Right cardiac atrium (tissue), 5 donors: ENCODE measurements at regions not wholly inside any gene's neighbourhood (a gene's known extent, or its start where the extent isn't known, plus 50 kb on each side); places are given as distances from the start of the nearest gene placed in this dataset.

Experiments used
- ATAC-seq, 2 donors: fragments of 200-7000 bp; cut with Tn5 transposase; one replicate each; pipeline versions ENCODE4 v1.8.0 to v1.9.1; 2020; ENCODE audit warnings: moderate library complexity in 2 of 2, mild to moderate bottlenecking in 1 of 2
- DNase-seq, 3 donors: peaks; one replicate each; pipeline ENCODE4 v3.0.0-alpha.2; 2020
- H3K27ac ChIP-seq: one replicate; pipeline ENCODE4 v1.5.1; 2013; ENCODE audit warnings: mild to moderate bottlenecking, low read length, control low read depth, moderate library complexity
- H3K27me3 ChIP-seq: one replicate; pipeline ENCODE4 v1.6.1; 2013; ENCODE audit not compliant: control insufficient read depth, insufficient read depth
- H3K4me1 ChIP-seq: one replicate; pipeline ENCODE4 v1.6.1; 2013; ENCODE audit warnings: low read length; ENCODE audit not compliant: control insufficient read depth, insufficient read depth
- H3K4me3 ChIP-seq: one replicate; pipeline ENCODE4 v1.5.1; 2013; ENCODE audit warnings: low read length, control low read depth
- H3K9me3 ChIP-seq: one replicate; pipeline ENCODE4 v1.6.1; 2013; ENCODE audit warnings: low read length; ENCODE audit not compliant: control insufficient read depth
- WGBS: extraction: QIAGEN DNeasy Blood & Tissue Kit; methylation state at CpG from one replicate; pipeline ENCODE4 v1.1.7; 2013; 5-methylcytosine and 5-hydroxymethylcytosine counted together
- intact Hi-C, 4 donors: fragments of 100-400 bp; cut with DNase I; formaldehyde crosslinking; loops; one replicate each; pipeline versions ENCODE4 v1.11.0 to v1.14.0; 2022 to 2023
- donor health status: healthy with polysubstance abuse.
- donor health status: DM: no; HTN: yes; CAD: no.
- donor health status: DM: no; HTN: no; CAD: no.
- donor health status: DM: no; HTN: yes; CAD: no; lungs with severe emphysema.
- donor health status: DM: yes; HTN: yes; CAD: no.

GRCh38 chr14:71363946-71364925 is 457.0 kb downstream of the PCNX1 start:
- WGBS: 70% methylated on average over 8 of the region's 8 CpGs
- no peaks in the 10 kb centered on the region for H3K9me3 ChIP-seq
- ATAC-seq: peak; percentile 39 to 52
- intact Hi-C loops: no loop called here
- no peak overlapping the region for H3K27ac ChIP-seq
- no peaks in the 10 kb centered on the region for H3K27me3 ChIP-seq
- no peak overlapping the region for H3K4me3 ChIP-seq
- peaks cover 2% of the 10 kb centered on the region for H3K4me1 ChIP-seq
- no peak for DNase-seq

DNA sequence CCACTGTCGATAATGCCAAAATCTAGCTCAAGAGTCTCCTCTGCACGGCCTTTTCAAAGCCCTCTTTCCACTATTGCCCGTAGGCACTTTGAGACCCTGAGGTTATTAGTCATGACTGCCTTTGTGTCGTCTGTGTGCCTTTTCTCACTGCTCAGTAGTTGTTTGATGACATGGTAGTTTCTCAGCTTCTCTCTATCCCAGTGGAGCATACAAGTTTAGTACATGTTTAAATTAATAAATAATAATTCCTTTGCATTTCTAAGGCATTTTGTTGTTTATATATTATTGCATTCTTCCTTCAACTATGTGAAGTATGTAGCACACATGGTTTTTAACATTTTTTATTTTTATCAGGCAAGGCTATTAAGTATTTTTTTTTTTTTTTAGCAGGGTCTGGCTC is 458.1 kb downstream of the PCNX1 start:
- no peaks in the 10 kb centered on the region for H3K27me3 ChIP-seq
- H3K9me3 ChIP-seq: no peaks in the 10 kb centered on the region
- ATAC-seq (no peak), DNase-seq (no peak)
- no peak overlapping the region for H3K4me3 ChIP-seq
- WGBS: 93% methylated on average over 4 of the region's 4 CpGs
- intact Hi-C loops: no loop called here
- H3K4me1 ChIP-seq: peaks cover 2% of the 10 kb centered on the region
- no peak overlapping the region for H3K27ac ChIP-seq

- DNase-seq (no peak), ATAC-seq (no peak)
- Histone ChIP-seq H3K27me3 (no peaks in the 10 kb centered on the region), H3K9me3 (no peaks in the 10 kb centered on the region), H3K27ac (no peak overlapping the region), H3K4me1 (peaks cover 2% of the 10 kb centered on the region), H3K4me3 (no peak overlapping the region)
- WGBS: 93% methylated on average over 4 of the region's 4 CpGs
- intact Hi-C loops: no loop called here
These were observed 459.6 kb downstream of the PCNX1 start for GRCh38 chr14:71366861-71367260.

DNA sequence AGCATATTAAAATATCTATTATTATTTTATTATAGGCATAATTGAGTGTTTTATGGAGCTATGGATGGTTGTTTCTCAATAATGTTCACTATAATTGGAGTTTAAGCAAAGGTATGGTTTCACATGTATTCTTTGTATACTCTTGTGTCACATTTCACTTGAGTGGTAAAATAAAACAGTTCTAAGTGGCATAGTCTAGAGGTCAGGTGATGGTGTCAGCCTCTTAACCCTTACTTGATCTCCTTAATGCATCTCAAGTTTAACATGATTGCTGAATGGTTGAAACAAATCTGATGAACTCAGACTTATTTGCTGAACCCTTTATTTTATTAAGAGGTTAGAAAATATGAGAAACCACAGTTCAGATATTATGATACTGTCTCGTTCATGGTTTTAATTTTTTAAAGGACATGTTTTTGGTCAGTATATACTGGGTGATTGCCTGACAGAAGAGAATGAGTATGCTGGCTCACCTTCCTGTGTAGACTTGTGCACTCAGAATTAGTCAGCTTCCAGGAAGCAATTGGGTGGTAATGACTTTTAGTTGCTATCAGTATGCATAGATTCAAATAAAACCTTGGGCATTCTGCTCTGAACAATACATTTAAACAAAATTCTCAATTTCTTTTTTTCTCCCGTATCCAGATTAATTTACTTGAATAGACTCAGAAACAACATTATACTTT is 464.6 kb downstream of the PCNX1 start:
- WGBS: 64% methylated on average over 2 of the region's 2 CpGs
- Histone ChIP-seq H3K27me3 (no peaks in the 10 kb centered on the region), H3K27ac (no peak overlapping the region), H3K4me1 (no peaks in the 10 kb centered on the region), H3K4me3 (no peak overlapping the region), H3K9me3 (no peaks in the 10 kb centered on the region)
- ATAC-seq (peak in 1 of 2 donors; percentile 60), DNase-seq (no peak)
- intact Hi-C loops: no loop called here

DNA sequence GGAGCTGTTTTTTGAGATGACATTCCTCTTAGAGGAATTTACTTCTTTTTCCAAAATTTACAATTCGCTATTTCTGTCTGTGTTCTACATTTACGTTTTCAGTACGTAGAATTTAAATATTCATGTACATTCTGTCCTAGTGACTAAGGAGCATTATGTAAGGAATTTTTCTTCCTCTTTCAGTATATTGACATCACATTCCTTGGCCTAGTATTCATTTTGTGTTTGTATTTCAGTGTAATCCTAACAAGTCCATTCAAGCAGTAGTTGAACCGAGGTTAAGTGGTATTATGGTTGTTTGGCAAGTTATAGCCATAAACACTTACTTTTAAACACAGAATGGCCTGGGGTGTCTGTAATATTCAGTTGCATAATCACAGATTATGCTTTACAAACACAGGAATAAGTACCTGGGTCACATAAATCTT is 465.2 kb downstream of the PCNX1 start:
- H3K27me3 ChIP-seq: no peaks in the 10 kb centered on the region
- no peak for ATAC-seq
- H3K9me3 ChIP-seq: no peaks in the 10 kb centered on the region
- H3K4me1 ChIP-seq: no peaks in the 10 kb centered on the region
- intact Hi-C loops: no loop called here
- WGBS: 76% methylated on average over 4 of the region's 4 CpGs
- no peak overlapping the region for H3K4me3 ChIP-seq
- no peak for DNase-seq
- H3K27ac ChIP-seq: no peak overlapping the region

DNA sequence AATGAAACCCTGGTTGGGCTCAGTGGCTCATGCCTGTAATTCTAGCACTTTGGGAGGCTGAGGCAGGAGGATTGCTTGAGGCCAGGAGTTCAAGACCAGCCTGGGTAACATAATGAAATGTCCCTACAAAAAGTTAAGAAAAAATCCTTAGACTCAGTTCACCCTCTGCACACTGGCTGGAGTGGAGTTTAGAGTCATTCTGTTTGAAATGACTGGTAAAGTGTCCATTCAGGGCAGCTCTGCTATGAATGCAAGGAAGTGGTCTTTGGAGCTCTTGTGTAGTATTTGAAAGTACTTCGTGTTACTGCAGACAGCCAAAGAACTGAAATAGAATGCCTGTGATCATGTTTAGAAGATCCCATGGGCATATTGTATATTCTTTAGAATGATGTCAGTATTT is 466.5 kb downstream of the PCNX1 start:
- no peak for ATAC-seq
- intact Hi-C loops: no loop called here
- Histone ChIP-seq H3K4me1 (peaks cover under 1% of the 10 kb centered on the region), H3K27ac (no peak overlapping the region), H3K27me3 (no peaks in the 10 kb centered on the region), H3K9me3 (no peaks in the 10 kb centered on the region), H3K4me3 (no peak overlapping the region)
- WGBS: 69% methylated on average over 1 of the region's 1 CpG
- DNase-seq: no peak

DNA sequence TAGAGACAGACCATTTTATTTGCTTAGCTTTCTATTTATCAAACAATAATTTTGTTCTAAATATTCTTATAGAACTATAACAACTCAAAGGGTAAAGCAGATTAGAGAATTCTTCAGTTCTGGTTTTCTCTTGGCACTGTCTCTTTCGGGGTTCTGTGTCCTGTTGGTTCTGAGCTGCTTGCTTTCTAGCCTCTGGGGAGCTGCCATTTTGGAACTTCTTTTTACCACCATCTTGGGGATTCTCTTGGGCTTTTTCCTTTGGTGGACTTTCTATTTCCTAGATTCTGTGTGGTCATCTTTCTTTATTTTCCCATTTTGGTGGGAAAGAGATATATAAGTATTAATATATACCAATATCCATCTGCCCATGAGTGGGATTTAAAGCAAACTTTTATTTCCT is 467.7 kb downstream of the PCNX1 start:
- DNase-seq: no peak
- 94% methylated on average over 1 of the region's 1 CpG for WGBS
- no peak for ATAC-seq

GRCh38 chr14:71377099-71377498 is 469.8 kb downstream of the PCNX1 start:
- H3K9me3 ChIP-seq: no peaks in the 10 kb centered on the region
- no peak overlapping the region for H3K4me3 ChIP-seq
- intact Hi-C loops: no loop called here
- ATAC-seq (no peak), DNase-seq (peak in 2 of 3 donors; percentile 36 to 71)
- H3K27me3 ChIP-seq: no peaks in the 10 kb centered on the region
- H3K27ac ChIP-seq: no peak overlapping the region
- 98% methylated on average over 28 of the region's 28 CpGs for WGBS
- peaks cover 2% of the 10 kb centered on the region for H3K4me1 ChIP-seq

More for the DNA sequence above, 467.7 kb downstream of the PCNX1 start:
- H3K27ac ChIP-seq: no peak overlapping the region
- no peak overlapping the region for H3K4me3 ChIP-seq
- H3K27me3 ChIP-seq: no peaks in the 10 kb centered on the region
- peaks cover 2% of the 10 kb centered on the region for H3K4me1 ChIP-seq
- intact Hi-C loops: no loop called here
- H3K9me3 ChIP-seq: no peaks in the 10 kb centered on the region

DNA sequence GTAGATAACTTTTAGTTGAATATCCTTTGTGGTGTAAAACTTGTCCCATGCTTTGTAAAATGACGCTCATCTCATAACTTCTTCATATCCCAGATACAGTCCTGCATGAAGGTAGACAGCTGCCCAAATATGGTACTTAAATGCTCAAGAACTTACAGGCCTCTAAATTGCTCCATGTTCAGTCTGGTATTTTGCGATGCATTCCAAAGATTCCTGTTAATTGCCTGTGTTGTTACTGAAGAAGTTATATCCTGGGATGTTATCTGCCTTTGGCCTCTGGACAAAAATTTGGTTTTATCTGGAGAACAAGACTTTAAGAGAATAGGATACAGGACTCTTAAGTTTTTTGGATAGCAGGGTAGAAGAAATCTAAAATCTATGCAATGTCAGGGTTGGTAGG is 473.0 kb downstream of the PCNX1 start:
- Histone ChIP-seq H3K9me3 (no peaks in the 10 kb centered on the region), H3K4me1 (peaks cover 2% of the 10 kb centered on the region), H3K4me3 (no peak overlapping the region), H3K27me3 (no peaks in the 10 kb centered on the region), H3K27ac (no peak overlapping the region)
- no peak for ATAC-seq
- intact Hi-C loops: no loop called here
- 84% methylated on average over 2 of the region's 2 CpGs for WGBS
- DNase-seq: no peak

GRCh38 chr14:71381814-71382213 is 474.6 kb downstream of the PCNX1 start:
- Histone ChIP-seq H3K27me3 (no peaks in the 10 kb centered on the region), H3K4me1 (peaks cover 2% of the 10 kb centered on the region), H3K4me3 (no peak overlapping the region), H3K9me3 (no peaks in the 10 kb centered on the region), H3K27ac (no peak overlapping the region)
- intact Hi-C loops: no loop called here
- no peak for DNase-seq
- ATAC-seq: no peak

DNA sequence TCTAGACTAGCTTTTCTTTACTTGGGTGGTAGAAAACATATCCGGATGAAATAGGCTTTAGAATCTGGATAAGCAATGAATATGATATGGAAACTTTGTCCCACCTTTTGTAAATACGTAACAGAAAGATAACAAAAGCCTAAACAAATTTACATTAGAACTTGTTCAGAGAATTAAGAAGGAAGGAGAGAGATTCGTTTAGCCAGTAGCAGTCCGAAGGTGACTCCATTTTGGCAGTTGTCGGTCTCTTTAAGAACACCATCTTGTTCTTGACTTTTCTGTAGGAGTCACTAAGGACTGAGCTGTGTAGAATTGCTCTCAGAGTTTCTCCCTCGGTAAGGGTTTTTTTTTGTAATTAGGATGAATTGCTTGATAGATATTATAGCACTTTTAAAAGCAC is 475.1 kb downstream of the PCNX1 start:
- WGBS: 95% methylated on average over 6 of the region's 6 CpGs
- Histone ChIP-seq H3K27ac (no peak overlapping the region), H3K4me3 (no peak overlapping the region), H3K4me1 (peaks cover 2% of the 10 kb centered on the region), H3K9me3 (no peaks in the 10 kb centered on the region), H3K27me3 (no peaks in the 10 kb centered on the region)
- ATAC-seq (no peak), DNase-seq (no peak)
- intact Hi-C loops: no loop called here
